ENCODE measurements at regions not wholly inside any gene's neighbourhood (a gene's known extent, or its start where the extent isn't known, plus 50 kb on each side); places are given as distances from the start of the nearest gene placed in this dataset.

- no peak for DNase-seq (ENCODE audit: low spot score in 2 of 2, unreplicated experiment in 2 of 2)
- Mint-ChIP-seq H3K4me1 (peaks cover 3% of the 10 kb centered on the region), H3K27ac (no peak overlapping the region), H3K9me3 (peaks cover 4% of the 10 kb centered on the region), H3K4me3 (no peak overlapping the region), H3K36me3 (no peaks in the 10 kb centered on the region), H3K27me3 (ENCODE audit: low read depth) (peaks cover 4% of the 10 kb centered on the region)
- TF ChIP-seq, protein P1, sequence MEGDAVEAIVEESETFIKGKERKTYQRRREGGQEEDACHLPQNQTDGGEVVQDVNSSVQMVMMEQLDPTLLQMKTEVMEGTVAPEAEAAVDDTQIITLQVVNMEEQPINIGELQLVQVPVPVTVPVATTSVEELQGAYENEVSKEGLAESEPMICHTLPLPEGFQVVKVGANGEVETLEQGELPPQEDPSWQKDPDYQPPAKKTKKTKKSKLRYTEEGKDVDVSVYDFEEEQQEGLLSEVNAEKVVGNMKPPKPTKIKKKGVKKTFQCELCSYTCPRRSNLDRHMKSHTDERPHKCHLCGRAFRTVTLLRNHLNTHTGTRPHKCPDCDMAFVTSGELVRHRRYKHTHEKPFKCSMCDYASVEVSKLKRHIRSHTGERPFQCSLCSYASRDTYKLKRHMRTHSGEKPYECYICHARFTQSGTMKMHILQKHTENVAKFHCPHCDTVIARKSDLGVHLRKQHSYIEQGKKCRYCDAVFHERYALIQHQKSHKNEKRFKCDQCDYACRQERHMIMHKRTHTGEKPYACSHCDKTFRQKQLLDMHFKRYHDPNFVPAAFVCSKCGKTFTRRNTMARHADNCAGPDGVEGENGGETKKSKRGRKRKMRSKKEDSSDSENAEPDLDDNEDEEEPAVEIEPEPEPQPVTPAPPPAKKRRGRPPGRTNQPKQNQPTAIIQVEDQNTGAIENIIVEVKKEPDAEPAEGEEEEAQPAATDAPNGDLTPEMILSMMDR (IDR thresholded peaks at IDR 0.05; ENCODE audit: unreplicated experiment): no peak
These were observed 110.9 kb downstream of the LRRC30 start for GRCh38 chr18:7341581-7342337.

DNA sequence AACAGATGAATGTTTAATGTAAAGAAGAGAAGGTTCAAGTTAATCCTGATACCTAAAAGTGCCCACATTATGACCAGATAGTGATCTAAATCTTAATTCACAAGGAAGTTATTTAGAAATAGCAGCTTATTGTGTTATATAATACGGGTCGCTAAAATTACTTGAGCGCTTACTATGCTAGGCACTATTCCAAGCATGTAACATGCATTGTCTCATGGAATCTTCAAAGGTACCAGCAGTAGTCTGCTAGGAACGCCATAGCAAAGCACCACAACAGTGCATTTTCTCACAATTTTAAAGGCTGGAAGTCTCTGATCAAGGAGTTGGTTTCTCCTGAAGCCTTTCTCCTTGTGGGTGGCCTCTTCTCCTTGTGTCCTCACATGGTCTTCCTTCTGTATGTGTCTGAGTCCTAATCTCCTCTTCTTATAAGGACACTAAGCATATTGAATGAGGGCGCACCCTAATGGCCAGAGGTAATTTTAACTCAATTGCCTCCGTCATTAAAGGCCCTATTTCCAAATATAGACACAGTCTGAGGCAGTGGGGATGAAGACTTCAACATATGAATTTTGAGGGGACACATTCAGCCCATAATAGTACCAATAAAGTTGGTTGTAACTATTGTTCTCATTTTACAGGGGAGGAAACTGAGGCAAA is 118.4 kb downstream of the LRRC30 start:
- DNase-seq (ENCODE audit: low spot score in 2 of 2, unreplicated experiment in 2 of 2): no peak
- Mint-ChIP-seq H3K36me3 (no peaks in the 10 kb centered on the region), H3K9me3 (peaks cover 17% of the 10 kb centered on the region), H3K27ac (no peak overlapping the region), H3K4me1 (no peaks in the 10 kb centered on the region), H3K27me3 (ENCODE audit: low read depth) (no peaks in the 10 kb centered on the region), H3K4me3 (no peak overlapping the region)
- TF ChIP-seq, protein P1 (IDR thresholded peaks at IDR 0.05; ENCODE audit: unreplicated experiment): no peak

GRCh38 chr18:7358989-7359726 is 128.3 kb downstream of the LRRC30 start:
- H3K9me3 Mint-ChIP-seq: no peaks in the 10 kb centered on the region
- no peak overlapping the region for H3K4me3 Mint-ChIP-seq
- DNase-seq (ENCODE audit: low spot score in 2 of 2, unreplicated experiment in 2 of 2): no peak
- H3K27ac Mint-ChIP-seq: no peak overlapping the region
- TF ChIP-seq, protein P1 (IDR thresholded peaks at IDR 0.05; ENCODE audit: unreplicated experiment): no peak
- H3K36me3 Mint-ChIP-seq: no peaks in the 10 kb centered on the region
- H3K27me3 Mint-ChIP-seq (ENCODE audit: low read depth): peaks cover 5% of the 10 kb centered on the region
- peaks cover 11% of the 10 kb centered on the region for H3K4me1 Mint-ChIP-seq

DNA sequence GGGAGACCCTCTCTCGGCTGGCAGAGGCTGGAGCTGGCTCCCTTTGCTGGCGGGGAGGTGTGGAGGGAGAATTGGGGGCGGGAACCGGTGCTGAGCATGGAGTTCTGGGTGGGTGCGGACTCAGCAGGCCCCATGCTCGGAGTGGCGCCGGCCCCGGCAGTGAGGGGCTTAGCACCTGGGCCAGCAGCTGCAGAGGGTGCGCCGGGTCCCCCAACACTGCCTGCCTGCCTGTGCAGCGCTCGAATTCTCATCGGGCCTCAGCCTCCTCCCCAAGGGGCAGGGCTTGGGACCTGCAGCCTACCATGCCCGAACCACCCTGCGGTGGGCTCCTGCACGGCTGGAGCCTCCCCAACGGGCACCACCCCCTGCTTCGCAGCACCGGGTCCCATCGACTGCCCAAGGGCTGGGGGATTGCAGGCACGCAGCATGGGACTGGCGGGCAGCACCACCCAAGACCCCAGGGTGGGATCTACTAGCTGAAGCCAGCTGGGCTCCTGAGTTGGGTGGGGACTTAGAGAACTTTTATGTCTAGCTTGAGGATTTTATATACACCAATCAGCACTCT is 129.8 kb downstream of the LRRC30 start:
- H3K4me1 Mint-ChIP-seq: peaks cover 11% of the 10 kb centered on the region
- no peaks in the 10 kb centered on the region for H3K9me3 Mint-ChIP-seq
- TF ChIP-seq, protein P1 (IDR thresholded peaks at IDR 0.05; ENCODE audit: unreplicated experiment): no peak
- peaks cover 4% of the 10 kb centered on the region for H3K27me3 Mint-ChIP-seq (ENCODE audit: low read depth)
- H3K27ac Mint-ChIP-seq: no peak overlapping the region
- DNase-seq (ENCODE audit: low spot score in 2 of 2, unreplicated experiment in 2 of 2): no peak
- H3K36me3 Mint-ChIP-seq: no peaks in the 10 kb centered on the region
- no peak overlapping the region for H3K4me3 Mint-ChIP-seq

DNA sequence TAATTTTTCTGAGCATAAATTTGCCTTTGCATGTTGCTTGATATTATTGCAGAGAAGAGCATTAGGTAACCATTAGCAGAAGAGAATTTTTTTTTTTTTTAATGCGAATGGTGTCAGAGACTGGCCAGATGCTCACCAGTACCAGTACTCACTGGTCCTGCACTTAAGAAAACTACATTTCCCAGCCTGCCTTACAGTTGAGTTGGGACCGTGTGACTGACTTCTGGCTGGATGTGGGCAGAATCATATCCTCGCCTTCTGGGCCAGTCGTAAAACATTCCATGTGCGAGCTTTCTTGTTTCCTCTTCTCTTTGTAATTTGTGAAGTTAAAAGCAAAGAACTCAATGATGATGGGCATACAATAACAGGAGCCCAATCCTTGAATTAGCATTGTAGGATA is 132.4 kb downstream of the LRRC30 start:
- Mint-ChIP-seq H3K27me3 (ENCODE audit: low read depth) (peaks cover 6% of the 10 kb centered on the region), H3K36me3 (no peaks in the 10 kb centered on the region), H3K4me3 (no peak overlapping the region), H3K9me3 (no peaks in the 10 kb centered on the region), H3K4me1 (peaks cover 11% of the 10 kb centered on the region), H3K27ac (no peak overlapping the region)
- TF ChIP-seq, protein P1 (IDR thresholded peaks at IDR 0.05; ENCODE audit: unreplicated experiment): no peak
- DNase-seq (ENCODE audit: low spot score in 2 of 2, unreplicated experiment in 2 of 2): no peak

All from mesothelial cell of epicardium (in vitro differentiated cells).